ENCODE measurements at regions not wholly inside any gene's neighbourhood (a gene's known extent, or its start where the extent isn't known, plus 50 kb on each side); places are given as distances from the start of the nearest gene placed in this dataset.

GRCh38 chr3:43159131-43159875 is 53.4 kb upstream of the POMGNT2 start:
- DNase-seq (ENCODE audit: extremely low spot score, insufficient read length, low read depth), result no peak
- no peak for FAIRE-seq

GRCh38 chr3:43156812-43157455 is 51.1 kb upstream of the POMGNT2 start:
- DNase-seq (ENCODE audit: extremely low spot score, insufficient read length, low read depth) (no peak), FAIRE-seq (no peak)

DNA sequence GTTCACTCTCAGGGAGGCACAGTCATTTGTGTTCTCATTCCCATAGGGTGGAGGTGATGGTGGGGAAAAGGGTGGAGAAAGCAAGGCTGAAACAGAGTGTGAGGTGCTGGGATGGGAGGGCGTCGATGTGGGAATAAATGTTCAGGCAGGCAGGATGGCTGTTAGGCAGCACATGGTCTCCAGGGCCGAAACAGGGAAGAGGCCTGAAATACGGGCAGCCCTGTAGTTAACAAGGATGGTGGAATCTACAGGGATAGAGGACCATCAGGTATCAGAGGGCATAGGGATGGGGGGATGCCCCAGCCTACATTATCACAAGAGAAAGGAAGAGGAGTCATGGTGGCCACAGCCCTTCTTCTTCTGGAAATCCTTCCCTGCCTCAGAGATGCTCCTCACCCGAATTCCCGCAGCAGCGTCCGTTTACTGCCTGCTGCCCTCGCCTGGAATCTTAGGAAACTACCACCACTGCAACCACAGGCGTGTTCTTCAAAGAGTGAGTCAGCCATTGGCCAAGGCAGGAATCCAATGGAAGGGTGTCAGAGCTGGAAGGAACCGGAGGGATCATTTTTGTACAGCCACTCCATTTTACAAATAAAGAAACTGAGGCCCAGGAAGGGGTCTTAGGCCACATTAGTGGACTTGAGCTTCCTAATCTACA is 49.7 kb upstream of the POMGNT2 start:
- DNase-seq (ENCODE audit: extremely low spot score, insufficient read length, low read depth), result no peak
- FAIRE-seq, result no peak
